Hematopoietic multipotent progenitor cell treated with erythropoietin and hydrocortisone succinate and interleukin-3 and kit ligand, for 8 days (in vitro differentiated cells): ENCODE measurements at regions not wholly inside any gene's neighbourhood (a gene's known extent, or its start where the extent isn't known, plus 50 kb on each side); places are given as distances from the start of the nearest gene placed in this dataset.
"Not testable (repeated sequence)": the region's sequence is repeated elsewhere in the genome, so short reads cannot be mapped to it uniquely, and the experiment has no call there.

ENCODE experiments used
- DNase-seq: peaks from one replicate; pipeline ENCODE4 v3.0.0-alpha.2; 2015

- DNase-seq: no peak
These were observed 811.5 kb upstream of the ANO3 start for GRCh38 chr11:25520459-25520858.

- no peak for DNase-seq
These were observed 804.1 kb upstream of the ANO3 start for GRCh38 chr11:25527841-25528240.

GRCh38 chr11:25529572-25529971, 802.4 kb upstream of the ANO3 start:
- DNase-seq: no peak

GRCh38 chr11:25535467-25536272, 796.3 kb upstream of the ANO3 start:
- no peak for DNase-seq

- DNase-seq: no peak
These were observed 795.6 kb upstream of the ANO3 start for GRCh38 chr11:25536289-25536688.

GRCh38 chr11:25537393-25537792, 794.5 kb upstream of the ANO3 start:
- DNase-seq: no peak

- DNase-seq: no peak
These were observed 784.6 kb upstream of the ANO3 start for GRCh38 chr11:25547292-25547691.

- DNase-seq: no peak
These were observed 769.5 kb upstream of the ANO3 start for GRCh38 chr11:25562417-25562816.

- no peak for DNase-seq
These were observed 766.1 kb upstream of the ANO3 start for GRCh38 chr11:25565846-25566245.

GRCh38 chr11:25566298-25567200, 765.4 kb upstream of the ANO3 start:
- no peak for DNase-seq

- DNase-seq: no peak
These were observed 755.6 kb upstream of the ANO3 start for GRCh38 chr11:25576320-25576719.

GRCh38 chr11:25579554-25579953, 752.4 kb upstream of the ANO3 start:
- DNase-seq: not testable (repeated sequence)

- DNase-seq: no peak
These were observed 748.3 kb upstream of the ANO3 start for GRCh38 chr11:25583596-25583995.

GRCh38 chr11:25587496-25587895, 744.4 kb upstream of the ANO3 start:
- no peak for DNase-seq

GRCh38 chr11:25593221-25593620, 738.7 kb upstream of the ANO3 start:
- DNase-seq: no peak

- DNase-seq: no peak
These were observed 735.2 kb upstream of the ANO3 start for GRCh38 chr11:25596701-25597100.

GRCh38 chr11:25597696-25598095, 734.2 kb upstream of the ANO3 start:
- no peak for DNase-seq

- no peak for DNase-seq
These were observed 729.8 kb upstream of the ANO3 start for GRCh38 chr11:25602149-25602548.

GRCh38 chr11:25602959-25603358, 729.0 kb upstream of the ANO3 start:
- no peak for DNase-seq

GRCh38 chr11:25612806-25613205, 719.1 kb upstream of the ANO3 start:
- no peak for DNase-seq

- no peak for DNase-seq
These were observed 718.5 kb upstream of the ANO3 start for GRCh38 chr11:25613451-25613850.

- no peak for DNase-seq
These were observed 718.1 kb upstream of the ANO3 start for GRCh38 chr11:25613865-25614264.

- no peak for DNase-seq
These were observed 716.9 kb upstream of the ANO3 start for GRCh38 chr11:25615069-25615468.

- no peak for DNase-seq
These were observed 716.1 kb upstream of the ANO3 start for GRCh38 chr11:25615841-25616240.
